OCI-LY3 (cell line): ENCODE measurements at regions not wholly inside any gene's neighbourhood (a gene's known extent, or its start where the extent isn't known, plus 50 kb on each side); places are given as distances from the start of the nearest gene placed in this dataset.

ENCODE experiments used
- H2AFZ ChIP-seq: fragments of 200-600, 300-600 bp; shearing (Covaris generic); 2 replicates; pipeline ENCODE4 v1.6.0; 2014; ENCODE audit warnings: antibody characterized with exemption, low read depth, low read length
- H3K27ac ChIP-seq: fragments of 200-600, 300-600 bp; sonication (generic); 2 replicates; pipeline ENCODE4 v1.5.1; 2014; ENCODE audit warnings: mild to moderate bottlenecking, low read length, moderate library complexity, mixed read lengths
- H3K27me3 ChIP-seq: fragments of 200-600, 300-600 bp; sonication (generic); 2 replicates; pipeline ENCODE4 v1.6.1; 2014; ENCODE audit warnings: low read depth, low read length, mixed read lengths
- H3K36me3 ChIP-seq: fragments of 200-600, 300-600 bp; sonication (generic); replicated peaks from 2 replicates; pipeline ENCODE3; 2014; ENCODE audit warnings: low read depth, low read length, mixed read lengths
- H3K4me1 ChIP-seq: fragments of 300-600, 200-600 bp; sonication (generic); 2 replicates; pipeline ENCODE4 v1.6.1; 2014; ENCODE audit warnings: low read length, mixed read lengths
- H3K4me2 ChIP-seq: fragments of 200-600, 300-600 bp; sonication (generic); 2 replicates; pipeline ENCODE4 v1.6.1; 2014; ENCODE audit warnings: low read length, mixed read lengths
- H3K4me3 ChIP-seq: fragments of 300-600, 200-600 bp; sonication (generic); 2 replicates; pipeline ENCODE4 v1.5.1; 2014; ENCODE audit warnings: antibody characterized with exemption, mild to moderate bottlenecking, low read length, moderate library complexity
- H3K79me2 ChIP-seq: fragments of 300-600, 200-600 bp; shearing (Covaris generic); 2 replicates; pipeline ENCODE4 v1.6.1; 2014; ENCODE audit warnings: mild to moderate bottlenecking, low read length, mixed read lengths
- H3K9ac ChIP-seq: fragments of 300-600, 200-600 bp; shearing (Covaris generic); 2 replicates; pipeline ENCODE4 v1.6.0; 2014; ENCODE audit warnings: mild to moderate bottlenecking, low read length, moderate library complexity
- H3K9me3 ChIP-seq: fragments of 200-600, 300-600 bp; shearing (Covaris generic); 2 replicates; pipeline ENCODE4 v1.6.1; 2014; ENCODE audit warnings: low read length, mixed read lengths; ENCODE audit not compliant: insufficient read depth
- H4K20me1 ChIP-seq: fragments of 200-600, 300-600 bp; sonication (generic); 2 replicates; pipeline ENCODE4 v1.6.1; 2016; ENCODE audit warnings: low read length, mixed read lengths; ENCODE audit not compliant: insufficient read depth
- EZH2phosphoT487 ChIP-seq: fragments of 200-600 bp; shearing (Covaris generic); IDR thresholded peaks from 2 replicates; pipeline ENCODE4 v1.6.1; 2018; ENCODE audit warnings: antibody characterized with exemption, mixed run types, low read depth
- TF ChIP-seq, protein P1 (sequence below): fragments of 200-600, 300-600 bp; sonication (generic); IDR thresholded peaks from 2 replicates; pipeline ENCODE4 v1.5.1; 2014; ENCODE audit warnings: antibody characterized with exemption, low read length, low read depth

DNA sequence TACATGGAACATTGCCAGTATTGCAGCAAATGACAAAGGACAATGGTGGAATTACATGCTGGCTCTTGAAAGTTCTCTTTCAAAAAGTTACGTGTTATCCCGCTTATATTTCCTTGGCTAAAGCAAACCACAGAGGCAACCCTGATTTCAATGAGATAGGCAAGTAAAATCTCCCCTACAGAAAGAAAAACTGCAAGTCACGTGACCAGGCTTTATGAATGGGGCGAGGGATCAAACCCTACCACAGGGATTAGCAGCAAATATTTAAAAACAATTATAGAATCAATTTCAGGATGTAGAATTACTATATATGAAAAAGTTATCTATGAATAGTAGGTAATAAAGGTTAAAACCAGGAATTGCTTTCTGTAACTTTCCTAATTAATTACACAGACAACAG, 603.4 kb upstream of the GBE1 start:
- Histone ChIP-seq H3K27me3 (no peaks in the 10 kb centered on the region), H3K27ac (no peak overlapping the region), H2AFZ (no peak overlapping the region), H4K20me1 (no peaks in the 10 kb centered on the region), H3K9ac (no peak overlapping the region), H3K4me1 (no peaks in the 10 kb centered on the region), H3K36me3 (no peaks in the 10 kb centered on the region), H3K4me3 (no peak overlapping the region), H3K4me2 (no peak overlapping the region), H3K9me3 (no peaks in the 10 kb centered on the region), H3K79me2 (no peaks in the 10 kb centered on the region)
- no peak for TF ChIP-seq EZH2phosphoT487
- TF ChIP-seq, protein P1, sequence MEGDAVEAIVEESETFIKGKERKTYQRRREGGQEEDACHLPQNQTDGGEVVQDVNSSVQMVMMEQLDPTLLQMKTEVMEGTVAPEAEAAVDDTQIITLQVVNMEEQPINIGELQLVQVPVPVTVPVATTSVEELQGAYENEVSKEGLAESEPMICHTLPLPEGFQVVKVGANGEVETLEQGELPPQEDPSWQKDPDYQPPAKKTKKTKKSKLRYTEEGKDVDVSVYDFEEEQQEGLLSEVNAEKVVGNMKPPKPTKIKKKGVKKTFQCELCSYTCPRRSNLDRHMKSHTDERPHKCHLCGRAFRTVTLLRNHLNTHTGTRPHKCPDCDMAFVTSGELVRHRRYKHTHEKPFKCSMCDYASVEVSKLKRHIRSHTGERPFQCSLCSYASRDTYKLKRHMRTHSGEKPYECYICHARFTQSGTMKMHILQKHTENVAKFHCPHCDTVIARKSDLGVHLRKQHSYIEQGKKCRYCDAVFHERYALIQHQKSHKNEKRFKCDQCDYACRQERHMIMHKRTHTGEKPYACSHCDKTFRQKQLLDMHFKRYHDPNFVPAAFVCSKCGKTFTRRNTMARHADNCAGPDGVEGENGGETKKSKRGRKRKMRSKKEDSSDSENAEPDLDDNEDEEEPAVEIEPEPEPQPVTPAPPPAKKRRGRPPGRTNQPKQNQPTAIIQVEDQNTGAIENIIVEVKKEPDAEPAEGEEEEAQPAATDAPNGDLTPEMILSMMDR = no peak

DNA sequence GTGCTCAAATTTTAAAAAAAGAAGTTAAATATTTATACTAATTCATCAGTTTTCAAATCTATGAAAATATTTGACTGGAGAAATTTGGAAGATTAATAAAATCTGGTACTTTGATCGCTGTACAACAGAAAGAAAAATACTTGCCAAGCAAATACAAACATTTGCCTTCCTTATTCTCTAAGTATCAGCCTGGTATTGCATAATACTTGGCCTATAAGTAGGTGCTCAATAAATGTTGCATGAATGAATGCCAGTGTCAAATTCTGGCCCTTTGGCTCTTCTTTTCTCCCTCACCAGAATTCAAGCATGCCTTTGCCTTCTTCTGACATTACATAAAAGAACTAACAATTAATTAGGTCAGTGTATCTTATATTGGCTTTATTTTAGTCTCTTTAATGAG, 601.7 kb upstream of the GBE1 start:
- Histone ChIP-seq H3K36me3 (no peaks in the 10 kb centered on the region), H3K4me2 (no peak overlapping the region), H3K79me2 (no peaks in the 10 kb centered on the region), H4K20me1 (no peaks in the 10 kb centered on the region), H3K27ac (no peak overlapping the region), H2AFZ (no peak overlapping the region), H3K4me1 (no peaks in the 10 kb centered on the region), H3K9me3 (no peaks in the 10 kb centered on the region), H3K27me3 (no peaks in the 10 kb centered on the region), H3K9ac (no peak overlapping the region), H3K4me3 (no peak overlapping the region)
- TF ChIP-seq, protein P1 = no peak
- no peak for TF ChIP-seq EZH2phosphoT487

GRCh38 chr3:82355228-82355627, 593.8 kb upstream of the GBE1 start:
- no peaks in the 10 kb centered on the region for H4K20me1 ChIP-seq
- H3K4me3 ChIP-seq = no peak overlapping the region
- H3K79me2 ChIP-seq = no peaks in the 10 kb centered on the region
- H3K4me2 ChIP-seq = no peak overlapping the region
- no peak overlapping the region for H2AFZ ChIP-seq
- H3K4me1 ChIP-seq = no peaks in the 10 kb centered on the region
- H3K36me3 ChIP-seq = no peaks in the 10 kb centered on the region
- no peak for TF ChIP-seq EZH2phosphoT487
- TF ChIP-seq, protein P1 = no peak
- no peaks in the 10 kb centered on the region for H3K27me3 ChIP-seq
- no peak overlapping the region for H3K27ac ChIP-seq
- no peaks in the 10 kb centered on the region for H3K9me3 ChIP-seq
- H3K9ac ChIP-seq = no peak overlapping the region

DNA sequence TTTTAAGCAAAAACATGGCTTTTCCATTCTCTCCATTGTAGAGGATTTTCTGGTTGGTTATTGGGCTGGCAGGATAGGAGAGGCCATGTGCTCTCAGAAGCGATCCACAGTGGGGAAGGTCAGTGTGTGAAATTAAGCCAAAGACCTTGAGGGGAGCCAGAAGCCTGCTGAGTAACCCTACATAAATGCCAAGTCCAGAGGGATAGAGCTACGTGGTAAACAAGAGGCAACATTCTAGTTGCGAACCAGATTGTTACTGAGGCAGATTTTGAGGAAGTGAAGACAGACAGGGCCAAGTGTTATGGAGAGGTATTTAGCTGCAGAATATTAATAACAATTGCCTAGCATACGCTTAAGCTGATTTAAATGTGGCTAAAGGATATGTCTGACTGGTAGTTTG, 592.8 kb upstream of the GBE1 start:
- TF ChIP-seq, protein P1 = no peak
- TF ChIP-seq EZH2phosphoT487 = no peak
- no peak overlapping the region for H3K4me3 ChIP-seq
- no peaks in the 10 kb centered on the region for H3K9me3 ChIP-seq
- no peak overlapping the region for H3K4me2 ChIP-seq
- H3K27ac ChIP-seq = no peak overlapping the region
- no peaks in the 10 kb centered on the region for H3K4me1 ChIP-seq
- no peaks in the 10 kb centered on the region for H3K36me3 ChIP-seq
- no peaks in the 10 kb centered on the region for H4K20me1 ChIP-seq
- peak overlapping the region; percentile 55; the same call in 1 of the 2 replicates for H2AFZ ChIP-seq
- no peaks in the 10 kb centered on the region for H3K79me2 ChIP-seq
- H3K9ac ChIP-seq = no peak overlapping the region
- no peaks in the 10 kb centered on the region for H3K27me3 ChIP-seq
